Lower lobe of right lung (tissue), 2 donors: ENCODE measurements at regions not wholly inside any gene's neighbourhood (a gene's known extent, or its start where the extent isn't known, plus 50 kb on each side); places are given as distances from the start of the nearest gene placed in this dataset.
"Not testable (repeated sequence)": the region's sequence is repeated elsewhere in the genome, so short reads cannot be mapped to it uniquely, and the experiment has no call there.

Experiments
- ATAC-seq, 2 donors: fragments of 200-7000 bp; cut with Tn5 transposase; one replicate each; pipeline ENCODE4 v1.9.1; 2020 to 2022; ENCODE audit warnings: mild to moderate bottlenecking in 2 of 2, moderate library complexity in 2 of 2
- DNase-seq: peaks from one replicate; pipeline ENCODE4 v3.0.0-alpha.2; 2020
- H3K27ac ChIP-seq: fragments of 200-600 bp; one replicate; pipeline ENCODE4 v1.8.0; 2022
- H3K27me3 ChIP-seq: fragments of 200-600 bp; one replicate; pipeline ENCODE4 v1.8.0; 2022; ENCODE audit warnings: low read depth
- H3K36me3 ChIP-seq: fragments of 200-600 bp; one replicate; pipeline ENCODE4 v1.8.0; 2022; ENCODE audit warnings: mild to moderate bottlenecking
- H3K4me1 ChIP-seq: fragments of 200-600 bp; one replicate; pipeline ENCODE4 v1.8.0; 2022
- H3K4me3 ChIP-seq: fragments of 200-600 bp; one replicate; pipeline ENCODE4 v1.8.0; 2022; ENCODE audit warnings: mild to moderate bottlenecking
- H3K9me3 ChIP-seq: fragments of 200-600 bp; one replicate; pipeline ENCODE4 v1.8.0; 2022
- CTCF ChIP-seq: fragments of 200-600 bp; IDR thresholded peaks from one replicate; pipeline ENCODE4 v1.8.0; 2022; ENCODE audit warnings: antibody characterized with exemption, mild to moderate bottlenecking
- intact Hi-C: fragments of 100-400 bp; cut with DNase I; formaldehyde crosslinking; loops from one replicate; pipeline ENCODE4 v1.11.0; 2022
- donor health status: DM: no; HTN: yes; CAD: no; lungs with severe emphysema.

GRCh38 chr3:109994853-109995252, 657.5 kb upstream of the DPPA4 start:
- Histone ChIP-seq H3K27me3 (no peaks in the 10 kb centered on the region), H3K27ac (no peak overlapping the region), H3K36me3 (no peaks in the 10 kb centered on the region), H3K4me1 (no peaks in the 10 kb centered on the region), H3K9me3 (no peaks in the 10 kb centered on the region), H3K4me3 (no peak overlapping the region)
- no peak for DNase-seq
- no peak for TF ChIP-seq CTCF
- intact Hi-C loops = no loop called here
- peak in 1 of 2 donors; percentile 37 for ATAC-seq

GRCh38 chr3:109995377-109995776, 658.0 kb upstream of the DPPA4 start:
- Histone ChIP-seq H3K4me1 (no peaks in the 10 kb centered on the region), H3K9me3 (no peaks in the 10 kb centered on the region), H3K4me3 (no peak overlapping the region), H3K36me3 (no peaks in the 10 kb centered on the region), H3K27ac (no peak overlapping the region), H3K27me3 (no peaks in the 10 kb centered on the region)
- no peak for TF ChIP-seq CTCF
- ATAC-seq = no peak
- intact Hi-C loops = no loop called here
- DNase-seq = no peak

- H3K36me3 ChIP-seq, H3K27me3 ChIP-seq, H3K27ac ChIP-seq, H3K4me1 ChIP-seq, DNase-seq, intact Hi-C loops, H3K9me3 ChIP-seq, H3K4me3 ChIP-seq, ATAC-seq: not testable (repeated sequence)
These were observed 664.6 kb upstream of the DPPA4 start for GRCh38 chr3:110001905-110002304.

DNA sequence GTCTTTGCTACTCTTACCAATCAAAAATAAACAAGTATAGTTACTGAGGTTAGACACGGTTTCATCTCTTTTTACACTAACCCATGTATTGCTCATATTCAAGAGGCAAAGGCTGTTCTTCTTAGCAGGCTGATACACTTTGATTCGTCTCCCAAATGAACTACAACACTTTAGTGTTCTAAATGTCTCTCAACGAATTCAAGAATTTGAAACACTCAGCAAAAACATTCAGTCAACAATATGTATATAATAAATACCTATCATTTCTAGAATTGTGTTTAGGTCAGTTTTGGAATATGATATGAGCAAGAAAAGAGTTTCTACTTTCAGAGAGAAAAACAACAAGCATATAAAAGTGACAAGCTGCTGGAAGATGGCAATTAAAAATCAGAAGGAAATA, 669.6 kb upstream of the DPPA4 start:
- Histone ChIP-seq H3K4me3 (no peak overlapping the region), H3K27me3 (no peaks in the 10 kb centered on the region), H3K9me3 (no peaks in the 10 kb centered on the region), H3K27ac (no peak overlapping the region), H3K4me1 (no peaks in the 10 kb centered on the region), H3K36me3 (no peaks in the 10 kb centered on the region)
- no peak for TF ChIP-seq CTCF
- DNase-seq = no peak
- no peak for ATAC-seq
- intact Hi-C loops = no loop called here

GRCh38 chr3:110015231-110015963, 678.1 kb upstream of the DPPA4 start:
- Histone ChIP-seq H3K4me3 (no peak overlapping the region), H3K27ac (no peak overlapping the region), H3K9me3 (no peaks in the 10 kb centered on the region), H3K4me1 (no peaks in the 10 kb centered on the region), H3K36me3 (no peaks in the 10 kb centered on the region), H3K27me3 (no peaks in the 10 kb centered on the region)
- TF ChIP-seq CTCF = no peak
- ATAC-seq (no peak), DNase-seq (no peak)
- intact Hi-C loops = no loop called here

DNA sequence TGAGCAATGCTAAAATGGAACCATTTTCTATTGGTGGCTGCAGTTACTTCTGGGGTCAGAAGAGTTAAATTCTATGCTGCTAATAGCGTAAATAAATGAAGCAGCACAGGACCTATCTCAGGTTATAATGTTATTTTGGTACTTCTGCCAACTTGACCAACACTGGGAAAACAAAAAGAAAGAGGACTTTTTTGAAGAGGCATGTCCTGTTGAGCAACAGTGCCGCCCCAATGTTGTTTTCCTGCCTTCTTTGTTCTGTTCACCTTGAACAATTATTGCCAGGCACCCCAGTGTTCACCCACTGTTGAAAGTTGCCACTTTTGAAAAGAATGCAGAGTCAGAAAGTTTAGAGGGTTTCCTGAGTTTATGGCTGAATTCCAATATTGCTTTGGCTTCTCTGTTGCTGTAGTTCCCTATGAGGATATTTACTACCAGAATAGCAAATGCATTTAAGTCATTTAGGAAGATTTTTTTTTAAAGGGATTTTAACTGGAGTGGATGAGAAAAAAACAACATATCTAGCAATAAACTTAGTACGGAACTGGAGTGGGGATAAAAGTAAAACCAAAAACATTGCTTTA, 679.0 kb upstream of the DPPA4 start:
- Histone ChIP-seq H3K36me3 (no peaks in the 10 kb centered on the region), H3K27me3 (no peaks in the 10 kb centered on the region), H3K27ac (no peak overlapping the region), H3K4me1 (no peaks in the 10 kb centered on the region), H3K9me3 (no peaks in the 10 kb centered on the region), H3K4me3 (no peak overlapping the region)
- DNase-seq = no peak
- no peak for TF ChIP-seq CTCF
- intact Hi-C loops = no loop called here
- ATAC-seq = peak; percentile 31 to 35
